Upper lobe of right lung (tissue), 1 donor: ENCODE measurements at regions not wholly inside any gene's neighbourhood (a gene's known extent, or its start where the extent isn't known, plus 50 kb on each side); places are given as distances from the start of the nearest gene placed in this dataset.
A peak's percentile ranks its signal among the peaks of the same experiment; 100 is the strongest.
"Not testable (repeated sequence)": the region's sequence is repeated elsewhere in the genome, so short reads cannot be mapped to it uniquely, and the experiment has no call there.

ENCODE experiments used
- ATAC-seq: fragments of 200-7000 bp; cut with Tn5 transposase; one replicate; pipeline ENCODE4 v1.9.1; 2020; ENCODE audit warnings: mild to moderate bottlenecking, moderate library complexity
- DNase-seq: peaks from one replicate; pipeline ENCODE4 v3.0.0-alpha.2; 2020
- H3K27ac ChIP-seq: fragments of 200-600 bp; one replicate; pipeline ENCODE4 v1.8.0; 2022
- H3K27me3 ChIP-seq: fragments of 200-600 bp; one replicate; pipeline ENCODE4 v1.8.0; 2022; ENCODE audit warnings: mild to moderate bottlenecking
- H3K36me3 ChIP-seq: fragments of 200-600 bp; one replicate; pipeline ENCODE4 v1.8.0; 2022
- H3K4me1 ChIP-seq: fragments of 200-600 bp; one replicate; pipeline ENCODE4 v1.8.0; 2022
- H3K4me3 ChIP-seq: fragments of 200-600 bp; one replicate; pipeline ENCODE4 v1.8.0; 2022; ENCODE audit warnings: mild to moderate bottlenecking
- H3K9me3 ChIP-seq: fragments of 200-600 bp; one replicate; pipeline ENCODE4 v1.8.0; 2022
- intact Hi-C: fragments of 100-400 bp; cut with DNase I; formaldehyde crosslinking; loops from one replicate; pipeline ENCODE4 v1.11.0; 2022
- TF ChIP-seq, protein P1 (sequence below): fragments of 200-600 bp; IDR thresholded peaks from one replicate; pipeline ENCODE4 v1.8.0; 2022; ENCODE audit warnings: antibody characterized with exemption
- donor health status: DM: no; HTN: yes; CAD: no; lungs with severe emphysema.

- TF ChIP-seq, protein P1, sequence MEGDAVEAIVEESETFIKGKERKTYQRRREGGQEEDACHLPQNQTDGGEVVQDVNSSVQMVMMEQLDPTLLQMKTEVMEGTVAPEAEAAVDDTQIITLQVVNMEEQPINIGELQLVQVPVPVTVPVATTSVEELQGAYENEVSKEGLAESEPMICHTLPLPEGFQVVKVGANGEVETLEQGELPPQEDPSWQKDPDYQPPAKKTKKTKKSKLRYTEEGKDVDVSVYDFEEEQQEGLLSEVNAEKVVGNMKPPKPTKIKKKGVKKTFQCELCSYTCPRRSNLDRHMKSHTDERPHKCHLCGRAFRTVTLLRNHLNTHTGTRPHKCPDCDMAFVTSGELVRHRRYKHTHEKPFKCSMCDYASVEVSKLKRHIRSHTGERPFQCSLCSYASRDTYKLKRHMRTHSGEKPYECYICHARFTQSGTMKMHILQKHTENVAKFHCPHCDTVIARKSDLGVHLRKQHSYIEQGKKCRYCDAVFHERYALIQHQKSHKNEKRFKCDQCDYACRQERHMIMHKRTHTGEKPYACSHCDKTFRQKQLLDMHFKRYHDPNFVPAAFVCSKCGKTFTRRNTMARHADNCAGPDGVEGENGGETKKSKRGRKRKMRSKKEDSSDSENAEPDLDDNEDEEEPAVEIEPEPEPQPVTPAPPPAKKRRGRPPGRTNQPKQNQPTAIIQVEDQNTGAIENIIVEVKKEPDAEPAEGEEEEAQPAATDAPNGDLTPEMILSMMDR: no peak
- DNase-seq (no peak), ATAC-seq (no peak)
- Histone ChIP-seq H3K4me1 (no peaks in the 10 kb centered on the region), H3K4me3 (no peak overlapping the region), H3K27ac (no peak overlapping the region), H3K36me3 (no peaks in the 10 kb centered on the region), H3K9me3 (no peaks in the 10 kb centered on the region), H3K27me3 (no peaks in the 10 kb centered on the region)
- intact Hi-C loops: no loop called here
Measured at GRCh38 chr5:124530916-124531315, 215.5 kb downstream of the ZNF608 start.

DNA sequence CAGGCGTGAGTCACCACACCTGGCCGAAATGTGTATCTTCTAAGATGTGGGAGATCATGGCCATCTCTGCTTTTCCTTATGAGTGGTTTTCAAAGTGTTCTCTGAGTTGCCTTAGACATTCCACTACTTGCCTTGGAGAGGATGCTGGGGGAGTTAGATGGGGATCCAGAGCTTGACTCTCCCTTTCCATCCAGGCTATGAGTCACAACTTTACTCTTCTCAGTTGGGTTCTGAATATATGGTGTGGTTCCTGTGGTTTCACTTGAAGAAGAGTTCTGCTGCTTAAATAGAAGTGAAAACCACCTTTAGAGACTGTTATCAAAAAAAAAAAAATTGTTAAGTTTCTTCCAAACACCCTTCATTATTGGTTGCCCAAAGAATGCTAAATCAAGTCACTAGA, 217.6 kb downstream of the ZNF608 start:
- Histone ChIP-seq H3K36me3 (no peaks in the 10 kb centered on the region), H3K4me3 (no peak overlapping the region), H3K27ac (no peak overlapping the region), H3K9me3 (no peaks in the 10 kb centered on the region), H3K27me3 (no peaks in the 10 kb centered on the region), H3K4me1 (no peaks in the 10 kb centered on the region)
- intact Hi-C loops: no loop called here
- ATAC-seq: no peak
- TF ChIP-seq, protein P1: no peak
- no peak for DNase-seq

- H3K36me3 ChIP-seq: no peaks in the 10 kb centered on the region
- no peak overlapping the region for H3K4me3 ChIP-seq
- TF ChIP-seq, protein P1: no peak
- H3K27ac ChIP-seq: no peak overlapping the region
- intact Hi-C loops: no loop called here
- no peaks in the 10 kb centered on the region for H3K9me3 ChIP-seq
- DNase-seq (no peak), ATAC-seq (peak; percentile 61)
- no peaks in the 10 kb centered on the region for H3K27me3 ChIP-seq
- H3K4me1 ChIP-seq: no peaks in the 10 kb centered on the region
Measured at GRCh38 chr5:124527220-124527991, 219.0 kb downstream of the ZNF608 start.

DNA sequence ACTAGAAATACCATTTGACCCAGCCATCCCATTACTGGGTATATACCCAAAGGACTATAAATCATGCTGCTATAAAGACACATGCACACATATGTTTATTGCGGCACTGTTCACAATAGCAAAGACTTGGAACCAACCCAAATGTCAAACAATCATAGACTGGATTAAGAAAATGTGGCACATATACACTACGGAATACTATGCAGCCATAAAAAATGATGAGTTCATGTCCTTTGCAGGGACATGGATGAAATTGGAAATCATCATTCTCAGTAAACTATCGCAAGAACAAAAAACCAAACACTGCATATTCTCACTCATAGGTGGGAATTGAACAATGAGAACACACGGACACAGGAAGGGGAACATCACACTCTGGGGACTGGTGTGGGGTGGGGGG, 220.4 kb downstream of the ZNF608 start:
- H3K27ac ChIP-seq, intact Hi-C loops, H3K9me3 ChIP-seq, H3K4me3 ChIP-seq, ATAC-seq, H3K27me3 ChIP-seq, H3K4me1 ChIP-seq, H3K36me3 ChIP-seq, DNase-seq: not testable (repeated sequence)

DNA sequence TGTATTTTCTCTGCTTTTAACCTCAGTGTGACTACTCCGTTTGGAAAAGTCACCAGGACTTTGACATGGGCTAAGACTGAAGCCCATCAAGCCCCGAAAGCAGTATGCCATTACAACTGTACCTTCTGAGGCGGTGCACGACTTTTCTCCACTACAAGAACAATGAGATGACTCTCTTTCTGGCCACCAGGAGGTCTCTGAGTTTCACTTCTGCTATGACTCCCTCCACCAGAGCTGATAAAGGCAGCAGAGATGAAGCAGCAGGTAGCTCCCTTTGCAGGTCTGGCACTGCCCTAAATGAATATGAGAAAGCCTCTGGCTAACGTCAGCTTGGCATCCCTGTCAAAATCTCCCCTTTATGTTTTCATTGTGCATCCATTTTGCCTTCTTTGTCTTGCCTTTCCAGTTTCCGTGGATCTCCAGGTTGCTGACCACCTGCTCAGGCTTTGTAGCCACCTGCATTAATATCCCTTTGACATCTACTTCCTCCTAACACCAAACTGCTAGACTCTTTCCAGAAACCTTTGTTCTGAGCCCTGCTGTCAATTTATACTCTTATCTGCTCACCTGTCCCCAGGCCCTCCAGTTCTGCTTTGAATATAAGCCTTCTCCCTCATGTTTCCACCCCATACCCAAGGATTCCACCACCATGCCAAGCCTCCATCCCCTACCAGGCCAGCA, 221.7 kb downstream of the ZNF608 start:
- H3K36me3 ChIP-seq: no peaks in the 10 kb centered on the region
- no peak overlapping the region for H3K4me3 ChIP-seq
- TF ChIP-seq, protein P1: no peak
- no peak for ATAC-seq
- peaks cover 2% of the 10 kb centered on the region for H3K4me1 ChIP-seq
- no peak for DNase-seq
- H3K9me3 ChIP-seq: no peaks in the 10 kb centered on the region
- intact Hi-C loops: no loop called here
- no peaks in the 10 kb centered on the region for H3K27me3 ChIP-seq
- no peak overlapping the region for H3K27ac ChIP-seq

DNA sequence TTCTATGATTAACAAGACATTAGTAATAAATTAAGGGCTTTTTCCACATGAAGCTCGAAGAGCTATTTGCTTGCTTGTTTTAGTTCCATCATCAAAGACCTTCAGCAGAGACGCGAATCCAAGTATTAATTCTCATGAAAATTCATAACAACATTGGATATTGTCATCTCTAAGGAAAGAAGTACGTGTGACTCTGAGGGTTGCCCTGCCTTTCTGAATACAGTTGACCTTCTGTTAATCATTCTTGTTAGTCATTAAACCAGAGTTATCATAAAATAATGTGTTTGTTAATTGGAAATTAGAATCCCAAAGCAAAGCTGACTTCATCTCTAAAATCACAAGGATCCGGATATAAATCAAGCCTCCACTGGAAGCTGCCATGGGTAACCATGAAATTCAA, 222.5 kb downstream of the ZNF608 start:
- no peak overlapping the region for H3K4me3 ChIP-seq
- ATAC-seq (no peak), DNase-seq (no peak)
- H3K4me1 ChIP-seq: peaks cover 5% of the 10 kb centered on the region
- no peaks in the 10 kb centered on the region for H3K36me3 ChIP-seq
- no peak overlapping the region for H3K27ac ChIP-seq
- H3K9me3 ChIP-seq: no peaks in the 10 kb centered on the region
- H3K27me3 ChIP-seq: no peaks in the 10 kb centered on the region
- intact Hi-C loops: no loop called here
- TF ChIP-seq, protein P1: no peak
